H9 (cell line): ENCODE measurements at regions not wholly inside any gene's neighbourhood (a gene's known extent, or its start where the extent isn't known, plus 50 kb on each side); places are given as distances from the start of the nearest gene placed in this dataset.

Experiments
- DNase-seq: peaks from one replicate; pipeline ENCODE4 v3.0.0-alpha.2; 2017
- H2AFZ ChIP-seq: one replicate; pipeline ENCODE4 v1.6.1; 2013; ENCODE audit warnings: mild to moderate bottlenecking, low read length, control low read depth, moderate library complexity
- H2AK5ac ChIP-seq: 2 replicates; pipeline ENCODE4 v1.6.1; 2013; ENCODE audit warnings: low read length, control low read depth, mixed read lengths; ENCODE audit not compliant: insufficient read length
- H2BK120ac ChIP-seq: one replicate; pipeline ENCODE4 v1.6.1; 2013; ENCODE audit warnings: low read depth, mild to moderate bottlenecking, low read length, control low read depth, inconsistent platforms; ENCODE audit not compliant: poor library complexity, severe bottlenecking
- H2BK12ac ChIP-seq: 2 replicates; pipeline ENCODE4 v1.6.1; 2013; ENCODE audit warnings: low read length, control low read depth, mixed read lengths, low read depth; ENCODE audit not compliant: insufficient read length
- H2BK15ac ChIP-seq: 2 replicates; pipeline ENCODE4 v1.6.1; 2013; ENCODE audit warnings: low read depth, low read length, control low read depth
- H2BK20ac ChIP-seq: one replicate; pipeline ENCODE4 v1.6.1; 2013; ENCODE audit warnings: low read depth, mild to moderate bottlenecking, low read length, control low read depth, inconsistent platforms; ENCODE audit not compliant: poor library complexity, severe bottlenecking
- H2BK5ac ChIP-seq: 2 replicates; pipeline ENCODE4 v1.6.1; 2013; ENCODE audit warnings: low read length, control low read depth, mixed read lengths; ENCODE audit not compliant: insufficient read length
- H3K14ac ChIP-seq: 2 replicates; pipeline ENCODE4 v1.6.1; 2013; ENCODE audit warnings: low read length, control low read depth; ENCODE audit not compliant: insufficient read depth
- H3K18ac ChIP-seq: 2 replicates; pipeline ENCODE4 v1.6.1; 2013; ENCODE audit warnings: low read depth, mild to moderate bottlenecking, mixed read lengths, low read length, control low read depth; ENCODE audit not compliant: insufficient read length
- H3K23ac ChIP-seq: 2 replicates; pipeline ENCODE4 v1.6.1; 2013; ENCODE audit warnings: low read length, control low read depth, mixed read lengths, low read depth; ENCODE audit not compliant: insufficient read length
- H3K23me2 ChIP-seq: 2 replicates; pipeline ENCODE4 v1.6.1; 2013; ENCODE audit warnings: low read depth, mild to moderate bottlenecking, mixed read lengths, low read length, control low read depth; ENCODE audit not compliant: insufficient read length, poor library complexity, severe bottlenecking
- H3K27ac ChIP-seq: 2 replicates; pipeline ENCODE4 v1.5.1; 2013; ENCODE audit warnings: low read length, control low read depth, mixed read lengths, low read depth; ENCODE audit not compliant: insufficient read length
- H3K27me3 ChIP-seq: 2 replicates; pipeline ENCODE4 v1.6.1; 2013; ENCODE audit warnings: low read length, control low read depth, inconsistent platforms; ENCODE audit not compliant: insufficient read depth
- H3K4ac ChIP-seq: 2 replicates; pipeline ENCODE4 v1.6.1; 2013; ENCODE audit warnings: low read depth, mild to moderate bottlenecking, control low read depth, inconsistent platforms, low read length, moderate library complexity
- H3K4me1 ChIP-seq: 2 replicates; pipeline ENCODE4 v1.6.1; 2013; ENCODE audit warnings: low read length, control low read depth, inconsistent platforms; ENCODE audit not compliant: insufficient read depth
- H3K4me2 ChIP-seq: 2 replicates; pipeline ENCODE4 v1.6.1; 2013; ENCODE audit warnings: low read length, control low read depth, mixed read lengths; ENCODE audit not compliant: insufficient read length, insufficient read depth
- H3K56ac ChIP-seq: 2 replicates; pipeline ENCODE4 v1.6.1; 2013; ENCODE audit warnings: low read depth, mild to moderate bottlenecking, mixed read lengths, low read length, control low read depth; ENCODE audit not compliant: insufficient read length
- H3K79me1 ChIP-seq: 2 replicates; pipeline ENCODE4 v1.6.1; 2013; ENCODE audit warnings: low read depth, mild to moderate bottlenecking, moderate library complexity, low read length, control low read depth, inconsistent platforms; ENCODE audit not compliant: insufficient read depth, poor library complexity, severe bottlenecking
- H3K79me2 ChIP-seq: 2 replicates; pipeline ENCODE4 v1.6.1; 2013; ENCODE audit warnings: low read length, control low read depth, inconsistent platforms; ENCODE audit not compliant: insufficient read depth
- H3K9ac ChIP-seq: 2 replicates; pipeline ENCODE4 v1.6.1; 2013; ENCODE audit warnings: low read length, control low read depth, mixed read lengths; ENCODE audit not compliant: insufficient read length; ENCODE audit errors: extremely low read depth
- H3K9me3 ChIP-seq: one replicate; pipeline ENCODE4 v1.6.1; 2013; ENCODE audit warnings: low read depth, low read length, inconsistent platforms; ENCODE audit not compliant: control insufficient read depth
- H3T11ph ChIP-seq: one replicate; pipeline ENCODE4 v1.6.1; 2013; ENCODE audit warnings: mild to moderate bottlenecking, low read length, control low read depth, inconsistent platforms
- H4K20me1 ChIP-seq: one replicate; pipeline ENCODE4 v1.6.1; 2013; ENCODE audit not compliant: control insufficient read depth, insufficient read length, insufficient read depth
- H4K5ac ChIP-seq: 2 replicates; pipeline ENCODE4 v1.6.1; 2013; ENCODE audit warnings: low read depth, mild to moderate bottlenecking, mixed read lengths, low read length, control low read depth; ENCODE audit not compliant: insufficient read length
- H4K8ac ChIP-seq: replicated peaks from 2 replicates; pipeline ENCODE4 v1.6.1; 2013; ENCODE audit warnings: low read length, control low read depth, mixed read lengths, low read depth; ENCODE audit not compliant: insufficient read length
- H4K91ac ChIP-seq: 2 replicates; pipeline ENCODE4 v1.6.1; 2013; ENCODE audit warnings: low read depth, mild to moderate bottlenecking, moderate library complexity, mixed read lengths, low read length, control low read depth; ENCODE audit not compliant: insufficient read length
- H3K27ac Mint-ChIP-seq, 3 experiments: 2 replicates in 2 of 3; 3 replicates in 1 of 3; pipeline ENCODE4 v1.8.0; 2020 to 2021; ENCODE audit warnings: mixed read lengths in 3 of 3, mild to moderate bottlenecking in 1 of 3, moderate library complexity in 1 of 3
- H3K27me3 Mint-ChIP-seq: 2 replicates; pipeline ENCODE4 v1.8.0; 2021; ENCODE audit warnings: low read depth, mild to moderate bottlenecking, moderate library complexity, mixed read lengths
- H3K36me3 Mint-ChIP-seq, 3 experiments: 2 replicates in 2 of 3; 3 replicates in 1 of 3; pipeline ENCODE4 v1.8.0; 2020 to 2021; ENCODE audit warnings: low read depth in 3 of 3, mixed read lengths in 3 of 3; ENCODE audit not compliant: insufficient read depth in 1 of 3
- H3K4me1 Mint-ChIP-seq, 2 experiments: 2 replicates each; pipeline ENCODE4 v1.8.0; 2020; ENCODE audit warnings: mixed read lengths in 2 of 2
- H3K4me3 Mint-ChIP-seq, 2 experiments: 2 replicates in 1 of 2; 3 replicates in 1 of 2; pipeline ENCODE4 v1.8.0; 2020 to 2021; ENCODE audit warnings: mild to moderate bottlenecking in 2 of 2, mixed read lengths in 2 of 2, moderate library complexity in 1 of 2
- H3K9me3 Mint-ChIP-seq, 2 experiments: 2 replicates in 1 of 2; 3 replicates in 1 of 2; pipeline ENCODE4 v1.8.0; 2020; ENCODE audit warnings: mild to moderate bottlenecking in 2 of 2, mixed read lengths in 2 of 2, moderate library complexity in 1 of 2
- CTCF ChIP-seq: fragments of 200-600 bp; sonication (generic); conservative IDR thresholded peaks from 3 replicates; pipeline ENCODE4 v1.8.0; 2021; ENCODE audit warnings: antibody characterized with exemption, mild to moderate bottlenecking
- WGBS: extraction: QIAGEN DNeasy Blood & Tissue Kit; methylation state at CpG from one replicate; pipeline ENCODE4 v1.1.7; 2013; ENCODE audit warnings: missing lambda C conversion rate, low lambda C conversion rate, mixed read lengths; ENCODE audit not compliant: insufficient read length; ENCODE audit errors: extremely low coverage; 5-methylcytosine and 5-hydroxymethylcytosine counted together

- H2BK12ac ChIP-seq, result no peak overlapping the region
- H2BK15ac ChIP-seq, result no peak overlapping the region
- H3K4me3 Mint-ChIP-seq, result no peak overlapping the region
- H4K5ac ChIP-seq, result no peak overlapping the region
- no peak overlapping the region for H2AFZ ChIP-seq
- no peak overlapping the region for H2BK120ac ChIP-seq
- H3K79me2 ChIP-seq, result no peaks in the 10 kb centered on the region
- H3K23me2 ChIP-seq, result no peaks in the 10 kb centered on the region
- no peak overlapping the region for H3K4me2 ChIP-seq
- no peaks in the 10 kb centered on the region for H3K36me3 Mint-ChIP-seq
- DNase-seq, result no peak
- no peak overlapping the region for H3K56ac ChIP-seq
- no peaks in the 10 kb centered on the region for H3K27me3 ChIP-seq
- no peak overlapping the region for H4K91ac ChIP-seq
- no peak for TF ChIP-seq CTCF
- H3K79me1 ChIP-seq, result no peaks in the 10 kb centered on the region
- no peak overlapping the region for H3K27ac ChIP-seq
- H3K18ac ChIP-seq, result no peak overlapping the region
- H2AK5ac ChIP-seq, result no peak overlapping the region
- no CpG with 5 or more reads among the region's 1 CpG for WGBS
- H3K9ac ChIP-seq, result no peak overlapping the region
- H3K4me1 ChIP-seq, result no peaks in the 10 kb centered on the region
- no peak overlapping the region for H3K27ac Mint-ChIP-seq
- no peak overlapping the region for H3K4ac ChIP-seq
- H2BK20ac ChIP-seq, result no peak overlapping the region
- no peaks in the 10 kb centered on the region for H3K9me3 ChIP-seq
- H4K8ac ChIP-seq, result no peak overlapping the region
- no peak overlapping the region for H3K23ac ChIP-seq
- peaks cover 13 to 15% of the 10 kb centered on the region in 2 experiments for H3K4me1 Mint-ChIP-seq
- no peak overlapping the region for H3K14ac ChIP-seq
- H4K20me1 ChIP-seq, result no peaks in the 10 kb centered on the region
- no peak overlapping the region for H3T11ph ChIP-seq
- H2BK5ac ChIP-seq, result no peak overlapping the region
- peaks cover 9% of the 10 kb centered on the region for H3K27me3 Mint-ChIP-seq
- H3K9me3 Mint-ChIP-seq, result peaks cover 0 to 6% of the 10 kb centered on the region in 2 experiments; a peak in 2 of 5 replicates
These were observed 167.6 kb downstream of the SOX3 start for GRCh38 chrX:140337263-140337662.
